ENCODE measurements at regions not wholly inside any gene's neighbourhood (a gene's known extent, or its start where the extent isn't known, plus 50 kb on each side); places are given as distances from the start of the nearest gene placed in this dataset.

- TF ChIP-seq RCOR1 (IDR thresholded peaks at IDR 0.05; ENCODE audit: borderline replicate concordance in 1 of 2, low read depth in 2 of 2, low read length in 2 of 2) (no peak), POLR3A (IDR thresholded peaks at IDR 0.05; ENCODE audit: borderline replicate concordance, extremely low read depth, insufficient read depth, insufficient read length) (no peak), E2F8 (IDR thresholded peaks at IDR 0.05; ENCODE audit: low read depth, partially characterized antibody) (no peak), POLR2AphosphoS5 (IDR thresholded peaks at IDR 0.05; ENCODE audit: control insufficient read depth, insufficient read depth, low read depth, low read length) (no peak), CBFA2T2 (conservative IDR thresholded peaks at IDR 0.05) (no peak), ZNF445 (CRISPR knock-in tag; IDR thresholded peaks at IDR 0.05; ENCODE audit: low read depth) (no peak), POLR2A (conservative IDR thresholded peaks at IDR 0.05) (no peak), NFYB (IDR thresholded peaks at IDR 0.05; ENCODE audit: extremely low read depth, insufficient read length) (no peak)
- TF ChIP-seq, protein P1, sequence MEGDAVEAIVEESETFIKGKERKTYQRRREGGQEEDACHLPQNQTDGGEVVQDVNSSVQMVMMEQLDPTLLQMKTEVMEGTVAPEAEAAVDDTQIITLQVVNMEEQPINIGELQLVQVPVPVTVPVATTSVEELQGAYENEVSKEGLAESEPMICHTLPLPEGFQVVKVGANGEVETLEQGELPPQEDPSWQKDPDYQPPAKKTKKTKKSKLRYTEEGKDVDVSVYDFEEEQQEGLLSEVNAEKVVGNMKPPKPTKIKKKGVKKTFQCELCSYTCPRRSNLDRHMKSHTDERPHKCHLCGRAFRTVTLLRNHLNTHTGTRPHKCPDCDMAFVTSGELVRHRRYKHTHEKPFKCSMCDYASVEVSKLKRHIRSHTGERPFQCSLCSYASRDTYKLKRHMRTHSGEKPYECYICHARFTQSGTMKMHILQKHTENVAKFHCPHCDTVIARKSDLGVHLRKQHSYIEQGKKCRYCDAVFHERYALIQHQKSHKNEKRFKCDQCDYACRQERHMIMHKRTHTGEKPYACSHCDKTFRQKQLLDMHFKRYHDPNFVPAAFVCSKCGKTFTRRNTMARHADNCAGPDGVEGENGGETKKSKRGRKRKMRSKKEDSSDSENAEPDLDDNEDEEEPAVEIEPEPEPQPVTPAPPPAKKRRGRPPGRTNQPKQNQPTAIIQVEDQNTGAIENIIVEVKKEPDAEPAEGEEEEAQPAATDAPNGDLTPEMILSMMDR (IDR thresholded peaks at IDR 0.05 in 2 of 3, conservative IDR thresholded peaks at IDR 0.05 in 1 of 3; ENCODE audit: insufficient read depth in 2 of 3, low read depth in 1 of 3, low read length in 3 of 3): no peak
These were observed 336.1 kb downstream of the ARRDC4 start for GRCh38 chr15:98296653-98297052.
